Bronchial epithelial cell (primary cell): ENCODE measurements at regions not wholly inside any gene's neighbourhood (a gene's known extent, or its start where the extent isn't known, plus 50 kb on each side); places are given as distances from the start of the nearest gene placed in this dataset.

Source experiments
- DNase-seq: peaks from one replicate; pipeline ENCODE4 v3.0.0-alpha.2; 2010; ENCODE audit warnings: low read depth
- FAIRE-seq: peaks from 2 replicates; lab custom pipeline; 2011; peaks lifted over from hg19 to GRCh38; lab: Jason Lieb, UNC
- H3K27me3 ChIP-seq: 2 replicates; pipeline ENCODE4 v1.5.1; 2011; ENCODE audit warnings: low read length; ENCODE audit not compliant: control insufficient read depth, insufficient read depth
- H3K36me3 ChIP-seq: 2 replicates; pipeline ENCODE4 v1.5.1; 2011; ENCODE audit warnings: low read length; ENCODE audit not compliant: control insufficient read depth, insufficient read depth
- H3K4me3 ChIP-seq: 2 replicates; pipeline ENCODE4 v1.5.1; 2011; ENCODE audit warnings: mild to moderate bottlenecking, low read depth, low read length, control low read depth
- TF ChIP-seq, protein P1 (sequence below): IDR thresholded peaks from 2 replicates; pipeline ENCODE4 v1.5.1; 2011; ENCODE audit warnings: mild to moderate bottlenecking, moderate library complexity, low read length, control low read depth, inconsistent platforms; ENCODE audit not compliant: insufficient read depth, severe bottlenecking

GRCh38 chr2:67930156-67930555, 132.6 kb downstream of the C1D start:
- no peak overlapping the region for H3K4me3 ChIP-seq
- DNase-seq (no peak), FAIRE-seq (no peak)
- H3K36me3 ChIP-seq: no peaks in the 10 kb centered on the region
- TF ChIP-seq, protein P1, sequence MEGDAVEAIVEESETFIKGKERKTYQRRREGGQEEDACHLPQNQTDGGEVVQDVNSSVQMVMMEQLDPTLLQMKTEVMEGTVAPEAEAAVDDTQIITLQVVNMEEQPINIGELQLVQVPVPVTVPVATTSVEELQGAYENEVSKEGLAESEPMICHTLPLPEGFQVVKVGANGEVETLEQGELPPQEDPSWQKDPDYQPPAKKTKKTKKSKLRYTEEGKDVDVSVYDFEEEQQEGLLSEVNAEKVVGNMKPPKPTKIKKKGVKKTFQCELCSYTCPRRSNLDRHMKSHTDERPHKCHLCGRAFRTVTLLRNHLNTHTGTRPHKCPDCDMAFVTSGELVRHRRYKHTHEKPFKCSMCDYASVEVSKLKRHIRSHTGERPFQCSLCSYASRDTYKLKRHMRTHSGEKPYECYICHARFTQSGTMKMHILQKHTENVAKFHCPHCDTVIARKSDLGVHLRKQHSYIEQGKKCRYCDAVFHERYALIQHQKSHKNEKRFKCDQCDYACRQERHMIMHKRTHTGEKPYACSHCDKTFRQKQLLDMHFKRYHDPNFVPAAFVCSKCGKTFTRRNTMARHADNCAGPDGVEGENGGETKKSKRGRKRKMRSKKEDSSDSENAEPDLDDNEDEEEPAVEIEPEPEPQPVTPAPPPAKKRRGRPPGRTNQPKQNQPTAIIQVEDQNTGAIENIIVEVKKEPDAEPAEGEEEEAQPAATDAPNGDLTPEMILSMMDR: no peak
- no peaks in the 10 kb centered on the region for H3K27me3 ChIP-seq

- DNase-seq: no peak
- H3K36me3 ChIP-seq: no peaks in the 10 kb centered on the region
- TF ChIP-seq, protein P1: no peak
- no peak overlapping the region for H3K4me3 ChIP-seq
- no peaks in the 10 kb centered on the region for H3K27me3 ChIP-seq
- no peak for FAIRE-seq
Measured at GRCh38 chr2:67936969-67937368, 125.8 kb downstream of the C1D start.

DNA sequence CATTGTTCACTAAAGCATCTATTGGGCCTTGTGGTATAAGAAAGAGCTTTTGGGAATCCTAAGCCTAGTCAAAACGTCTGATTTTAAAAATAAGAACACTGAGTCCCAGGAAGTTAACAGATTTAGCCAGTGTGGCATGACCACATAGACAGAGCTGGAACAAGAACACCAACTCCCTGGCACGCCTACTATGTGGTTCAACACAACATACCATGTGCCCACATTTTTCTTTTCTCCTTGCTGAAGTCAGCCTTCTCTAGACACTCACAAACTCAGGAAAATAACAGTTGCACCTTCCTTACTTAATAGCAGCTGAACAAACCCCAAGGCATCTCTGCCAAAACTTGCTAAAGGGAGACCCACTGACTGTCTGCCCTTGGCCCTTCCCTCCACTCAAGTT, 124.8 kb downstream of the C1D start:
- TF ChIP-seq, protein P1: no peak

DNA sequence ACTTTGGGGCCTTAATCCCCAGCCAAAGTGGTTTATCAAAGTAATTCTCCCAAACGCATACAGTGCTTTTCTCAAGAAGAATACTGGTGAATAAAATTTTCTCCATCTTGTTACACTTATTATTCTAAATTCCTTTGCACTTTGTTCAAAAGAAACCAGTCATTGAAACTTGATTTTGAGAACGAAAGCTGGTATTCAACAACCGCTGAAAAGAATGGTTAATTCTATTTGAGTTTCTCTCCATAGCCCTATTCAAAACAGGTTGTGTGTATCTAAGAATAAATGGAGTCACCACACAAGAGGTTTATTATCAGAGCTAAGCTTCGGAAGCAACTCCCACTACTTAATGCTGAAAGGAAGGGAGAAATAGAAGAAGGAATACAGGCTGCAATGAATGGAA, 117.7 kb downstream of the C1D start:
- FAIRE-seq: no peak
- DNase-seq: no peak
- Histone ChIP-seq H3K4me3 (no peak overlapping the region), H3K36me3 (no peaks in the 10 kb centered on the region), H3K27me3 (no peaks in the 10 kb centered on the region)
- TF ChIP-seq, protein P1: no peak

More for the DNA sequence above, 124.8 kb downstream of the C1D start:
- Histone ChIP-seq H3K36me3 (no peaks in the 10 kb centered on the region), H3K4me3 (no peak overlapping the region), H3K27me3 (no peaks in the 10 kb centered on the region)
- FAIRE-seq (peak; percentile 73), DNase-seq (peak; percentile 64)

DNA sequence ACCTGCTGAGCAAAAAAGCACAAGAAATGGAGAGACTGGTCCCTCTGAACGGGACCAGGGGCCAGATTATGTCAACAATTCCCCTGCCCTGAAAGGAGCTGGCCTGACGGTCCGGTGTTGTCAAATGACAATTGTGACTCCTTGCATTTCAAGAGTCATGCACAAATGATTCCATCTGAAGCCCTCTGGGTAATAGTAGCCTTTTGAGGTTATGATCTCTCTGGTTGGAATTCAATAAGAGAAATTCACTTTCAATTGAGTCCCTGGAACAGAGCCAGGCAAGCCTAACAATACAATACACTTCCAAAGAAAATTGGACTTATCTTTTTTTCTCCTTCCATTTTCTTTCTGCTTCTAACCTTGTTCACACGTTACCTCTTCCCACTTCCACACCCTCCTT, 116.9 kb downstream of the C1D start:
- no peak for DNase-seq

DNA sequence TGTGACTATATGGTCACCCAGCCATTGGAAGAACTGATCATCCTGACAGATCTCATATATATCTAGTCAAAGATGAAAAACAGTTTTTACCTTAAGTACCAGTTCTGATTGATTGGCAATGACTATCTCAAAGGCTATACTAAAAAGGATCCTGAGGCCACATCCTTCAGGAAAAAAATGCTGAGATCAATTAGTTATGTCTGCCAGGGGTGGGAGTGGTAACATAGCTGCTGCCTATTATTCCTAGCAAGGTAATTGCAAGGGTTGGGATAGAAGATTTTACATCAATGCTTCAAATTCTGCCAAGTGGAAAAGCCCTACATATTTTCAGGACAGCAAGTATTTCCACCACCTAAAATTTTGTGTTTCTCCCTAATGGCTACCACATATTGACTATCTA, 114.7 kb downstream of the C1D start:
- DNase-seq: no peak
- Histone ChIP-seq H3K36me3 (no peaks in the 10 kb centered on the region), H3K4me3 (no peak overlapping the region), H3K27me3 (no peaks in the 10 kb centered on the region)
- FAIRE-seq: no peak
- TF ChIP-seq, protein P1: no peak

More for the DNA sequence above, 116.9 kb downstream of the C1D start:
- TF ChIP-seq, protein P1: no peak
- H3K36me3 ChIP-seq: no peaks in the 10 kb centered on the region
- H3K27me3 ChIP-seq: no peaks in the 10 kb centered on the region
- no peak overlapping the region for H3K4me3 ChIP-seq
- no peak for FAIRE-seq
